Activated CD8-positive, alpha-beta memory T cell treated with anti-CD3 and anti-CD28 coated beads, Interleukin-2, amount 50 U/mL, for 24 hours (primary cell): ENCODE measurements at regions not wholly inside any gene's neighbourhood (a gene's known extent, or its start where the extent isn't known, plus 50 kb on each side); places are given as distances from the start of the nearest gene placed in this dataset.
"Not testable (repeated sequence)": the region's sequence is repeated elsewhere in the genome, so short reads cannot be mapped to it uniquely, and the experiment has no call there.

Source experiments
- DNase-seq: peaks from one replicate; pipeline ENCODE4 v3.0.0-alpha.2; 2020; ENCODE audit errors: extremely low read depth

DNA sequence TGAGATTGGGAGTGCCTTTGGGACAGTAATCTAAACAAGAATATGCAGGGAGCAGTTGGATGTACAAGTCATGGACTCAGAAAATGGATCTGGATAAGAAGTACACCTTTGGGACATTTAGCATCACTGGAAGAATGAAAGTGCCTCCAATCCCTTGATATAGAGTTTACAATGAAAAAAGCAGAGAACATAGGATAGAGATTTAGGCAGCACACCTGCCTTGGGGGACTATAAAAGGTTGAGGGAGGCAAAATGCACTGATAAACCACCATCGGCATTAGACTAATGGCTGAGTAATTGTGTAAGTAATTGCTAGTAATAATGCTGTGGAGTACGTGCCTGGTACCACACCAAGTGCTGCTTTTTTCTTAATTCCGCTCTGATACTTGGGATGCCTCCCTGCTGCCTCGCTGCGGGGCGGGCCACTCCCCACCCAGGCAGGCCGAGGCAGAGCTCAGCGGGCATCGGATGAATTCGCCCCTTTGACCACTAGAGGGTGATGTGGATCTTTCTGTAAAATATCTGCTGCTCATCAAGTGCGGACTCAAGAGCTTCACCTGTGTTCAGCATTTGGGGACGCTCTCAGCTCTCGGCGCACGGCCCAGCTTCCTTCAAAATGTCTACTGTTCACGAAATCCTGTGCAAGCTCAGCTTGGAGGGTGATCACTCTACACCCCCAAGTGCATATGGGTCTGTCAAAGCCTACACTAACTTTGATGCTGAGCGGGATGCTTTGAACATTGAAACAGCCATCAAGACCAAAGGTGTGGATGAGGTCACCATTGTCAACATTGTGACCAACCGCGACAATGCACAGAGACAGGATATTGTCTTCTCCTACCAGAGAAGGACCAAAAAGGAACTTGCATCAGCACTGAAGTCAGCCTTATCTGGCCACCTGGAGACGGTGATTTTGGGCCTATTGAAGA, 99.9 kb downstream of the ANKRD18B start:
- DNase-seq: peak; percentile 19

DNA sequence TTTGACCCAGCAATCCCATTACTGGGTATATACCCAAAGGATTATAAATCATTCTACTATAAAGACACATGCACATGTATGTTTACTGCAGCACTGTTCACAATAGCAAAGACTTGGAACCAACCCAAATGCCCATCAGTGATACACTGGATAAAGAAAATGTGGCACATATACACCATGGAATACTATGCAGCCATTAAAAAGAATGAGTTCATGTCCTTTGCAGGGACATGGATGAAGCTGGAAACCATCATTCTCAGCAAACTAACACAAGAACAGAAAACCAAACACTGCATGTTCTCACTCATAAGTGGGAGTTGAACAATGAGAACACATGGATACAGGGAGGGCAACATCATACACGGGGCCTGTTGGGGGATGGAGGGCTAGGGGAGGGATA, 104.3 kb downstream of the ANKRD18B start:
- not testable (repeated sequence) for DNase-seq

- DNase-seq: no peak
These were observed 104.9 kb downstream of the ANKRD18B start for GRCh38 chr9:33628865-33629410.

- DNase-seq: no peak
These were observed 109.6 kb downstream of the ANKRD18B start for GRCh38 chr9:33633636-33634035.

DNA sequence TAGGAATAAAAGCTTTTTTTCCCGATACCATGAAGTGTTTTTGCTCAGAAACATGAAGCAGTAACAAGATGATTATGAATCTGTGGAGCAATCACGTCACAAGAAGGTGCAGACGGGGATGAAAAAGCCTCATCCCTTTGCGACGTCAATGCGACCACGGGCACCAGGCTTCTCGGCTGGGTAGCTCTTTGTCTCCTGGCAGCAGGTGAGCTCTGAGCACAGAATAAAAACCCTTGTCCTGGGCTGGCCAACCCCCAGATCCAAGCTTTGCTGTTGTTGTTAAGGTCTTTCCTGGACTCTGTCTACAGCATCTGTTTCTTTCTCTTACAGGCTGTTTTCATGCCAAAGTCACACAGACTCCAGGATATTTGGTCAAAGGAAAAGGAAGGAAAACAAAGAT, 113.8 kb downstream of the ANKRD18B start:
- no peak for DNase-seq

GRCh38 chr9:33638391-33638915, 114.4 kb downstream of the ANKRD18B start:
- no peak for DNase-seq

- DNase-seq: no peak
These were observed 121.7 kb downstream of the ANKRD18B start for GRCh38 chr9:33645706-33646105.

DNA sequence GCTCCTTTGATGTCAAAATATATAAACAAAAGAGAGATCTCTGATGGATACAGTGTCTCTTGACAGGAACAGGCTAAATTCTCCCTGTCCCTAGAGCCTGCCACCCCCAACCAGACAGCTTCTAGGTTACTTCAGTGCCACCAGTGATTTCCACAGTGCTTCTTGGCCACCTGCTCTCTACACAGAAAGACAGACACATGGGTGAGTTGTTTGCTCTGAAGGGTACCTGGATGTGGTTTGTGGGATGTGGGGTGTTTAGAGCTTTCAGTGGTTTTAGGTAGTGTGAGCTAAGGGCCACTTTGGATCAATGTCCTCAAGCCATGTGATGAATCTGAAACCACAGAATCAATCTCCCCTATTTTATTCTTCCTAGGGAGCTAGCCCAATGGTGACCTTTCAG, 125.4 kb downstream of the ANKRD18B start:
- DNase-seq: no peak

DNA sequence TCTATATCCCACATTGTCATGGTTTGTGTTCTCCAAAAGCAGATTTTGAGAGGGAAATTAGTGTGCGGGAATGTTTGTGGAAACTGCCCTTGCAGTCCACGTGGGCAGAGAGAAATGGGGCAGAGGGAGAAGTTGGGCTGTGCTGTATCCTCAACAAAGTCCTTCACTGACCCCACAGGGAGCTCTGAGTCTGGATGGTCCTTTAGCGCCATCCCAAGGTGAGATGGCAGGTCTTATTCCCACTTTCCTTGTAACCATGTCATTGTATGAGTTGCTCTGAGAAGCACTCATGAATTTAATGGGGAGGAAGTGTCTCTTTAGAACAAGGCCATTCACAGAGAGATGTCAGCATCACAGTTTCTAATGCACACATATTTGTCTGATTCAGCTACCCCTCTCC, 127.1 kb downstream of the ANKRD18B start:
- no peak for DNase-seq

DNA sequence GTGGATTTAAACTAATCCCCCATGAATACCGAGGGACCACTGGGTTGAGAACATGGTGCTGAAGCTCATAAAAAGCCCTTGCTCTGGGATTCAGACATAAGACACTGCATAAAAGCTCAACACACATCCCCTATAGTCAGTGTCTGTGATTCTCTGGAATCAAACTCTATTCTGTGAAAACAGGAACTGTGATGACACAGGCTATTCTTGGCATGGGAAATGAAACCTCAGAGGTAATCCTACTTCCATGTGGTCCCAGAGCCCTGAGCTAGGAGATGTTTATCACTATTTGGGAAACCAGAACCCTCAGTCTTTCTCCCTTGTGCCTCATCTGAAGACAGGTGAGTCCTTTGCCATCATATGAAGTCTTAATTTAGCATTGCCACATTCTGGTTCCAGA, 135.4 kb upstream of the PRSS3 start:
- no peak for DNase-seq

GRCh38 chr9:33660772-33661171, 134.6 kb upstream of the PRSS3 start:
- no peak for DNase-seq

DNA sequence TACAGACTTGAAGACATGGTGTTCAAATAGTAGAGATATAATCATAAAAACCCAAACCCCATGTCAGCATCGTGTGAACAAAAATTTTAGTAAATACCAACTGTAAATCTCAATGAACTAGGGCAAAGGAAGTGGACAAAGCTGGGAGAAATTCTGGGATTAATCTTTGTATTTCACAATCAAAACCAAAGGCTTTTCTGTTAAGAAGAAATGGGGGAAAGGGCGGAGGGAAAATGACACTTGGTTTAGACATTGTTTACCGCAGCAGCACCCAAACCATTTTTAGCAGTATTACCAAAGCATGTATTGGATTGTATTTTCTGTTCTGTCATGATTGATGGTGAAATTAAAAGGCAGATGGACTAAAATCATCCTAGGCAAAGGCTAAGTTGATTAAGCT, 134.2 kb upstream of the PRSS3 start:
- no peak for DNase-seq

DNA sequence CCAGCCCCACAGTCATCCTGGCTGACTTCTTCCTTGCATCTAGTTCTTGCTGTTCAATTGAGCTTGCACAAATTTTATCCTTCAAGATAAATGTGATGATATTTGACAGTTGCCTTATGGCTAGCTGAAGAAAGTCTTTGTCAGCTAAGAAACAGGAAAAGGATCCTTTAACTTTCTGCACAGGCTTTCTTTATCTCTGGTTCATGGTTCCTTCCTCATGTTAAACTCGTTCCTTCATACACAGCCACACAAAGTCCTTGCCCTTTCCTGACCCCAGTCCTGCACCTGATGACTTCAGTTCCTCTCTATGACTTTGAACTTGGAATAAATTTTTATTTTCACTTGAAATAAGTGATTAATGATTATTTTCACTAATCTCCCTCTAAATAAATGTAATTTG, 132.5 kb upstream of the PRSS3 start:
- DNase-seq: no peak

GRCh38 chr9:33676194-33676745, 119.1 kb upstream of the PRSS3 start:
- DNase-seq: not testable (repeated sequence)

DNA sequence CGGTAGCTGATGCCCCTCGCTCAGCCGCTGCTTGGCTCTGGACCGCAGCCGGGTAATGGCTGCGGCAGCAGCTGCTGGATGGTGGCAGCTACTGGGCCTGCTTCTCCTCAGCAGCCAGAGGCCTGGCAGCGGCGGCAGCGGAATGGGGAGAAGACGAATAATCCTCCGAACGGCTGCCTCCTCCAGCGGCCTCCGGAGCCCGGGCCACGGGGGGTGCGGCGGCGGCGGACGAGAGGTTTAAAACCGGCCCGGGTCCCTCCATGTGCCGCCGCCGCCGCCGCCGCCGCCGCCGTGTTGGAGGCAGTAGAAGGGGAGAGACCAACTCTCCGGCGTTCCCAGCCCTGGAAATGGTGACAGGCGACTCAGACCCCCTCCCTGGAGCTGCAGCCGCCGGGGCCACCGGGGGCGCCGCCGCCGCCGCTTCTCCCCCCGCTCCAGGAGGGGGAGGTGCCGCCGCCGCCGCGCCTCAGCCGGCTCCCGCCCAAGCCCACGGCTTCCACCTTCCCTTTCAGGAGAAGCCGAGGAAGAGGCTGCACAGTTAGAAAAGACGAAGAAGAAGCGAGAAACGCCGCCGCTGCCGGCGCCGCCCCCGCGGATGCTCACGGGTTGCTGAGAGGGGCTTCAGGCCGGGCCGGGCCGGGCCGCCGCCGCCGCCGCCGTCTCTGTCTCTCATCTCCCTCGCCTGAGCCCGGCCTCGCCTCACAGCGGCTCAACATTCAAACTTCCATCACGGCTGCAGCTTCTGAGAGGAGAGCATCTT, 118.4 kb upstream of the PRSS3 start:
- no peak for DNase-seq

DNA sequence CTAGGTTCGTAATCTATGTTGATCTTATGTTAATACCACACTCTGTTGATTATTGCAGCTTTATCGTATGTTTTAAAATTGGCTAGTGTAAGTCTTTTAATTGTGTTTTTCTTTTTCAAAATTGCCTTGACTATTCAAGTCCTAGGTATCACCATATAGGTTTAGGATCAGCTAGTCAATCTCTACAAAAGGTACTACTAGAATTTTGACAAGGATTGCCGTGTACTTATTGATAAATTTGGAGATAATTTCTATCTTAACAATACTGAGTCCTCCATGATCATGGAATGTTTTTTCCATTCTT, 117.9 kb upstream of the PRSS3 start:
- no peak for DNase-seq

GRCh38 chr9:33677961-33678360, 117.4 kb upstream of the PRSS3 start:
- no peak for DNase-seq

GRCh38 chr9:33682551-33682950, 112.8 kb upstream of the PRSS3 start:
- DNase-seq: no peak

DNA sequence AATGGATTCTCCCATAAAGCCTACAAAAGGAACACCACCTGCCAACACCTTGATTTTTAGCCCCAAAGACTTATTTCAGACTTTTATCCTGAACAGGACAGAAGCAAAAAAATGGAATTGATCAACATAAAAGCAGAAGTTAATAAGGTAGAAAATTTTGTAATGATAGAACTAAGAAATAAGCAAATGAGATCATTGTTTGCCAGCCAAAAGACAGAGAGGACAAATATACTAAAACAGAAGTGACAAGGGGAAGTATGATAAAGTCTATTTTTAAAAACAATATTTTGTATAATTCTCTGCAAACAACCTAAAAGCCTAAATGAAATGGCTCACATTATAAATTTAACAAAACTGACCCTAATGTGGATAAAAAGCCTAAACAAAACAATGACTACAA, 110.5 kb upstream of the PRSS3 start:
- DNase-seq: no peak

DNA sequence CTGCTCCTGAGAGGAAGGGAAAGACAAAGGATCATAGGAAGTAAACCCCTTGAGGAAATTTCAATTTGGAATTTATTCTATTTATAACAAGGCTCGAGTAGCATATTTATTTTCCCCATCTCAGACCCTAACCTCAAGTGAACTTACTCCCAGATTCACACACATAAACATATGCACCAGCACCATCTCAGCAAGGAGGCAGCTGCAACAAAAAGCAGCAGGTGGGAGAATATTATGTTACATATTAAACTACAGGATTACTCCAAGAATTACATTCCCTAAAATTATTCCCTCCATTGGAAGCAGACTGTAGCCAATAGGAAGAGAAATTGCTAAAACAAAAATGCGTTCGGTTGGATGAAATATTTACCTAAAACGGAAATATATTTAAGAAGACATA, 108.4 kb upstream of the PRSS3 start:
- no peak for DNase-seq

- no peak for DNase-seq
These were observed 107.6 kb upstream of the PRSS3 start for GRCh38 chr9:33687779-33688178.

- DNase-seq: no peak
These were observed 105.0 kb upstream of the PRSS3 start for GRCh38 chr9:33690143-33690933.
